Mesenchymal stem cell (in vitro differentiated cells and primary cell): ENCODE measurements at regions not wholly inside any gene's neighbourhood (a gene's known extent, or its start where the extent isn't known, plus 50 kb on each side); places are given as distances from the start of the nearest gene placed in this dataset.

ENCODE experiments used
- DNase-seq: peaks from one replicate; pipeline ENCODE4 v3.0.0-alpha.2; 2013
- H2AFZ ChIP-seq: one replicate; pipeline ENCODE4 v1.6.1; 2013; ENCODE audit warnings: low read depth, mild to moderate bottlenecking, control low read depth, inconsistent platforms, low read length, moderate library complexity
- H2AK5ac ChIP-seq: 2 replicates; pipeline ENCODE4 v1.6.1; 2013; ENCODE audit warnings: low read length, moderate library complexity, mild to moderate bottlenecking, inconsistent platforms; ENCODE audit not compliant: severe bottlenecking
- H2BK120ac ChIP-seq: one replicate; pipeline ENCODE4 v1.6.1; 2013; ENCODE audit warnings: low read depth, mild to moderate bottlenecking, inconsistent platforms, low read length, moderate library complexity
- H2BK12ac ChIP-seq, 2 experiments: one replicate each; pipeline ENCODE4 v1.6.1; 2013; ENCODE audit warnings: inconsistent platforms in 2 of 2, low read length in 2 of 2, mild to moderate bottlenecking in 2 of 2, moderate library complexity in 2 of 2, control low read depth in 1 of 2
- H2BK15ac ChIP-seq: one replicate; pipeline ENCODE4 v1.6.1; 2013; ENCODE audit warnings: mild to moderate bottlenecking, low read depth, inconsistent platforms; ENCODE audit not compliant: poor library complexity, severe bottlenecking
- H2BK5ac ChIP-seq: 2 replicates; pipeline ENCODE4 v1.6.1; 2013; ENCODE audit warnings: low read depth, mild to moderate bottlenecking, low read length, control low read depth, inconsistent platforms; ENCODE audit not compliant: poor library complexity, severe bottlenecking
- H3K14ac ChIP-seq, 2 experiments: one replicate each; pipeline ENCODE4 v1.6.1; 2013; ENCODE audit warnings: inconsistent platforms in 2 of 2, low read length in 2 of 2, control low read depth in 1 of 2, mild to moderate bottlenecking in 1 of 2, moderate library complexity in 1 of 2
- H3K18ac ChIP-seq, 2 experiments: one replicate each; pipeline ENCODE4 v1.6.1; 2013; ENCODE audit warnings: inconsistent platforms in 2 of 2, low read length in 2 of 2, control low read depth in 1 of 2, low read depth in 1 of 2, mild to moderate bottlenecking in 1 of 2
- H3K23ac ChIP-seq, 2 experiments: one replicate each; pipeline ENCODE4 v1.6.1; 2013; ENCODE audit warnings: inconsistent platforms in 2 of 2, low read length in 2 of 2, mild to moderate bottlenecking in 2 of 2, moderate library complexity in 2 of 2, control low read depth in 1 of 2
- H3K27ac ChIP-seq: 2 replicates; pipeline ENCODE4 v1.5.1; 2013; ENCODE audit warnings: mild to moderate bottlenecking, moderate library complexity, low read length, control low read depth, inconsistent platforms; ENCODE audit not compliant: poor library complexity, severe bottlenecking
- H3K27me3 ChIP-seq, 2 experiments: 2 replicates each; pipeline versions ENCODE4 v1.6.1 to v1.7.0; 2013; ENCODE audit warnings: low read length in 2 of 2, mild to moderate bottlenecking in 2 of 2, moderate library complexity in 2 of 2, control low read depth in 1 of 2, inconsistent platforms in 1 of 2; ENCODE audit not compliant: control insufficient read depth in 1 of 2, insufficient read depth in 1 of 2
- H3K36me3 ChIP-seq, 2 experiments: 2 replicates each; pipeline versions ENCODE4 v1.6.1 to v1.7.0; 2013; ENCODE audit warnings: low read length in 2 of 2, control low read depth in 1 of 2, inconsistent platforms in 1 of 2, low read depth in 1 of 2, mild to moderate bottlenecking in 1 of 2; ENCODE audit not compliant: insufficient read depth in 2 of 2, control insufficient read depth in 1 of 2
- H3K4ac ChIP-seq, 2 experiments: one replicate each; pipeline ENCODE4 v1.6.1; 2013; ENCODE audit warnings: inconsistent platforms in 2 of 2, low read length in 2 of 2, mild to moderate bottlenecking in 2 of 2, moderate library complexity in 2 of 2, control low read depth in 1 of 2, low read depth in 1 of 2
- H3K4me1 ChIP-seq: 2 replicates; pipeline ENCODE4 v1.6.1; 2013; ENCODE audit warnings: low read depth, low read length, control low read depth; ENCODE audit not compliant: control insufficient read depth, insufficient read depth
- H3K4me2 ChIP-seq: 2 replicates; pipeline ENCODE4 v1.6.1; 2013; ENCODE audit warnings: low read length, mild to moderate bottlenecking, inconsistent platforms; ENCODE audit not compliant: poor library complexity, severe bottlenecking
- H3K4me3 ChIP-seq, 2 experiments: 2 replicates each; pipeline versions ENCODE4 v1.5.1 to v1.7.0; 2013; ENCODE audit warnings: low read length in 2 of 2, mild to moderate bottlenecking in 2 of 2, control low read depth in 1 of 2, low read depth in 1 of 2; ENCODE audit not compliant: insufficient read depth in 1 of 2
- H3K79me1 ChIP-seq: replicated peaks from 2 replicates; pipeline ENCODE4 v1.6.1; 2013; ENCODE audit warnings: mild to moderate bottlenecking, control low read depth, low read length, inconsistent platforms; ENCODE audit not compliant: poor library complexity, severe bottlenecking
- H3K9ac ChIP-seq: 2 replicates; pipeline ENCODE4 v1.7.0; 2013; ENCODE audit warnings: mild to moderate bottlenecking, low read length, moderate library complexity
- H3K9me3 ChIP-seq: 2 replicates; pipeline ENCODE4 v1.7.0; 2013; ENCODE audit warnings: mild to moderate bottlenecking, low read length; ENCODE audit not compliant: control insufficient read depth
- H4K8ac ChIP-seq: one replicate; pipeline ENCODE4 v1.6.1; 2013; ENCODE audit warnings: inconsistent platforms, mild to moderate bottlenecking, low read length, moderate library complexity
- H4K91ac ChIP-seq: one replicate; pipeline ENCODE4 v1.6.1; 2013; ENCODE audit warnings: mild to moderate bottlenecking, low read length, inconsistent platforms
- WGBS: methylation state at CpG from one replicate; pipeline ENCODE4 v1.1.7; 2013; ENCODE audit warnings: mixed read lengths; 5-methylcytosine and 5-hydroxymethylcytosine counted together

GRCh38 chr11:13885083-13885482 lies 77.4 kb upstream of the SPON1 start:
- Histone ChIP-seq H3K4ac (no peak overlapping the region), H3K27me3 (peaks cover 4 to 5% of the 10 kb centered on the region in 2 experiments), H3K4me3 (no peak overlapping the region), H3K79me1 (no peaks in the 10 kb centered on the region), H2BK15ac (no peak overlapping the region), H3K9me3 (no peaks in the 10 kb centered on the region), H3K9ac (no peak overlapping the region), H3K4me2 (no peak overlapping the region), H2AK5ac (no peak overlapping the region), H2BK120ac (no peak overlapping the region), H4K8ac (no peak overlapping the region), H2AFZ (no peak overlapping the region), H3K14ac (no peak overlapping the region), H3K36me3 (no peaks in the 10 kb centered on the region), H3K27ac (no peak overlapping the region), H3K23ac (no peak overlapping the region), H4K91ac (no peak overlapping the region), H3K18ac (no peak overlapping the region), H2BK5ac (no peak overlapping the region), H3K4me1 (no peaks in the 10 kb centered on the region), H2BK12ac (no peak overlapping the region)
- no peak for DNase-seq
- no CpG with 5 or more reads among the region's 1 CpG for WGBS

GRCh38 chr11:13889552-13890249 lies 72.8 kb upstream of the SPON1 start:
- Histone ChIP-seq H3K4ac (no peak overlapping the region), H4K8ac (no peak overlapping the region), H3K4me1 (no peaks in the 10 kb centered on the region), H2BK120ac (no peak overlapping the region), H2AK5ac (no peak overlapping the region), H3K14ac (no peak overlapping the region), H3K27me3 (peaks cover 0 to 4% of the 10 kb centered on the region in 2 experiments), H3K79me1 (no peaks in the 10 kb centered on the region), H2BK5ac (no peak overlapping the region), H2BK15ac (no peak overlapping the region), H4K91ac (no peak overlapping the region), H2AFZ (no peak overlapping the region), H3K4me3 (no peak overlapping the region), H3K23ac (no peak overlapping the region), H2BK12ac (no peak overlapping the region), H3K9me3 (no peaks in the 10 kb centered on the region), H3K36me3 (no peaks in the 10 kb centered on the region), H3K27ac (no peak overlapping the region), H3K9ac (no peak overlapping the region), H3K18ac (no peak overlapping the region), H3K4me2 (no peak overlapping the region)
- WGBS, result 83% methylated on average over 7 of the region's 8 CpGs
- no peak for DNase-seq

GRCh38 chr11:13891911-13892310 lies 70.6 kb upstream of the SPON1 start:
- Histone ChIP-seq H2AFZ (no peak overlapping the region), H3K9me3 (no peaks in the 10 kb centered on the region), H3K4ac (no peak overlapping the region), H3K18ac (no peak overlapping the region), H3K79me1 (no peaks in the 10 kb centered on the region), H2BK120ac (no peak overlapping the region), H2BK5ac (no peak overlapping the region), H3K4me1 (peaks cover 3% of the 10 kb centered on the region), H3K9ac (no peak overlapping the region), H3K27ac (no peak overlapping the region), H4K8ac (no peak overlapping the region), H2AK5ac (no peak overlapping the region), H4K91ac (no peak overlapping the region), H3K14ac (no peak overlapping the region), H3K4me2 (no peak overlapping the region), H2BK15ac (no peak overlapping the region), H3K23ac (no peak overlapping the region), H3K27me3 (no peaks in the 10 kb centered on the region), H3K4me3 (no peak overlapping the region), H2BK12ac (no peak overlapping the region), H3K36me3 (no peaks in the 10 kb centered on the region)
- 84% methylated on average over 1 of the region's 1 CpG for WGBS
- no peak for DNase-seq

GRCh38 chr11:13896175-13896980 lies 66.1 kb upstream of the SPON1 start:
- H3K23ac ChIP-seq, result no peak overlapping the region
- H3K9me3 ChIP-seq, result no peaks in the 10 kb centered on the region

More at GRCh38 chr11:13896175-13896980, 66.1 kb upstream of the SPON1 start:
- Histone ChIP-seq H3K4me2 (no peak overlapping the region), H2AK5ac (no peak overlapping the region), H4K8ac (no peak overlapping the region), H3K79me1 (no peaks in the 10 kb centered on the region), H4K91ac (no peak overlapping the region), H3K27me3 (peaks cover 0 to 3% of the 10 kb centered on the region in 2 experiments), H3K27ac (no peak overlapping the region), H2BK15ac (no peak overlapping the region), H3K18ac (no peak overlapping the region), H3K9ac (no peak overlapping the region), H3K4me3 (no peak overlapping the region), H2BK12ac (no peak overlapping the region), H2BK5ac (no peak overlapping the region), H2AFZ (no peak overlapping the region), H3K4ac (no peak overlapping the region), H3K36me3 (no peaks in the 10 kb centered on the region), H3K14ac (no peak overlapping the region), H2BK120ac (no peak overlapping the region), H3K4me1 (peaks cover 5% of the 10 kb centered on the region)
- no peak for DNase-seq
- WGBS, result 72% methylated on average over 6 of the region's 6 CpGs
